HG02571 (cell line): ENCODE measurements at regions not wholly inside any gene's neighbourhood (a gene's known extent, or its start where the extent isn't known, plus 50 kb on each side); places are given as distances from the start of the nearest gene placed in this dataset.
"Not testable (repeated sequence)": the region's sequence is repeated elsewhere in the genome, so short reads cannot be mapped to it uniquely, and the experiment has no call there.

Experiments
- ATAC-seq: cut with Tn5 transposase; IDR thresholded peaks from one replicate; pipeline ENCODE4 v1.9.1; 2021; ENCODE audit warnings: mild to moderate bottlenecking, moderate library complexity; ENCODE audit not compliant: unreplicated experiment

- ATAC-seq = no peak
Measured at GRCh38 chr6:27679964-27680694, 207.2 kb upstream of the ZNF184 start.

- ATAC-seq = no peak
Measured at GRCh38 chr6:27679308-27679963, 206.5 kb upstream of the ZNF184 start.

- ATAC-seq = no peak
Measured at GRCh38 chr6:27678469-27678868, 205.6 kb upstream of the ZNF184 start.

- no peak for ATAC-seq
Measured at GRCh38 chr6:27674882-27675281, 202.0 kb upstream of the ZNF184 start.

GRCh38 chr6:27672113-27672799 lies 199.4 kb upstream of the ZNF184 start:
- ATAC-seq = peak; percentile 52

- no peak for ATAC-seq
Measured at GRCh38 chr6:27669624-27670301, 196.9 kb upstream of the ZNF184 start.

- ATAC-seq = no peak
Measured at GRCh38 chr6:27669295-27669623, 196.4 kb upstream of the ZNF184 start.

- ATAC-seq = no peak
Measured at GRCh38 chr6:27668442-27669294, 195.8 kb upstream of the ZNF184 start.

- ATAC-seq = no peak
Measured at GRCh38 chr6:27667657-27668441, 194.9 kb upstream of the ZNF184 start.

- no peak for ATAC-seq
Measured at GRCh38 chr6:27667016-27667656, 194.2 kb upstream of the ZNF184 start.

GRCh38 chr6:27662769-27663168 lies 189.9 kb upstream of the ZNF184 start:
- no peak for ATAC-seq

- ATAC-seq = not testable (repeated sequence)
Measured at GRCh38 chr6:27662212-27662611, 189.3 kb upstream of the ZNF184 start.

GRCh38 chr6:27653143-27653825 lies 180.4 kb upstream of the ZNF184 start:
- ATAC-seq = not testable (repeated sequence)

GRCh38 chr6:27651371-27651732 lies 178.4 kb upstream of the ZNF184 start:
- no peak for ATAC-seq

- no peak for ATAC-seq
Measured at GRCh38 chr6:27650620-27651370, 177.9 kb upstream of the ZNF184 start.

- no peak for ATAC-seq
Measured at GRCh38 chr6:27644528-27644927, 171.6 kb upstream of the ZNF184 start.

GRCh38 chr6:27642744-27643456 lies 170.0 kb upstream of the ZNF184 start:
- no peak for ATAC-seq
